Fibroblast of lung (primary cell): ENCODE measurements at regions not wholly inside any gene's neighbourhood (a gene's known extent, or its start where the extent isn't known, plus 50 kb on each side); places are given as distances from the start of the nearest gene placed in this dataset.

Experiments used
- DNase-seq, 2 donors: peaks; one replicate each; pipeline versions ENCODE4 v3.0.0 to v3.0.0-alpha.2; 2010; ENCODE audit warnings: low read depth in 2 of 2
- H2AFZ ChIP-seq: 2 replicates; pipeline ENCODE4 v1.5.1; 2012; ENCODE audit warnings: low read length, control low read depth, inconsistent platforms
- H3K27ac ChIP-seq: 2 replicates; pipeline ENCODE4 v1.5.1; 2011; ENCODE audit warnings: low read length, control low read depth; ENCODE audit not compliant: insufficient read depth
- H3K27me3 ChIP-seq: 2 replicates; pipeline ENCODE4 v1.5.1; 2011; ENCODE audit warnings: mild to moderate bottlenecking, low read length; ENCODE audit not compliant: control insufficient read depth, insufficient read depth
- H3K36me3 ChIP-seq: 2 replicates; pipeline ENCODE4 v1.5.1; 2011; ENCODE audit warnings: low read length; ENCODE audit not compliant: control insufficient read depth, insufficient read depth
- H3K4me1 ChIP-seq: 2 replicates; pipeline ENCODE4 v1.5.1; 2011; ENCODE audit warnings: low read length; ENCODE audit not compliant: control insufficient read depth, insufficient read depth; ENCODE audit errors: extremely low read depth
- H3K4me2 ChIP-seq: 2 replicates; pipeline ENCODE4 v1.5.1; 2011; ENCODE audit warnings: low read length, control low read depth; ENCODE audit not compliant: insufficient read depth; ENCODE audit errors: extremely low read depth
- H3K4me3 ChIP-seq, 4 experiments: fragments of 200-600 bp in 1 of 4; sonication (generic) in 1 of 4; replicated peaks in 1 of 4; 2 replicates each; pipeline ENCODE4 v1.5.1; 2011 to 2016; ENCODE audit warnings: low read length in 4 of 4, low read depth in 3 of 4, mild to moderate bottlenecking in 3 of 4, control low read depth in 2 of 4, inconsistent platforms in 1 of 4, mixed read lengths in 1 of 4; ENCODE audit not compliant: insufficient read depth in 1 of 4; ENCODE audit errors: control extremely low read depth in 1 of 4
- H3K79me2 ChIP-seq: 2 replicates; pipeline ENCODE4 v1.5.1; 2012; ENCODE audit warnings: mild to moderate bottlenecking, low read length, inconsistent platforms; ENCODE audit not compliant: control insufficient read depth, insufficient read depth
- H3K9ac ChIP-seq: 2 replicates; pipeline ENCODE4 v1.5.1; 2011; ENCODE audit warnings: mild to moderate bottlenecking, low read length, control low read depth; ENCODE audit not compliant: insufficient read depth
- H3K9me3 ChIP-seq: 2 replicates; pipeline ENCODE4 v1.5.1; 2012; ENCODE audit warnings: low read depth, low read length; ENCODE audit not compliant: control insufficient read depth, insufficient read depth
- H4K20me1 ChIP-seq: 2 replicates; pipeline ENCODE4 v1.5.1; 2011; ENCODE audit warnings: low read length; ENCODE audit not compliant: control insufficient read depth, insufficient read depth; ENCODE audit errors: extremely low read depth
- EZH2 ChIP-seq: IDR thresholded peaks from 2 replicates; pipeline ENCODE4 v1.5.1; 2012; ENCODE audit warnings: low read length, control low read depth, mild to moderate bottlenecking; ENCODE audit errors: missing control alignments
- TF ChIP-seq, protein P1 (sequence below), 2 donors: IDR thresholded peaks in 1 of 2; conservative IDR thresholded peaks in 1 of 2; 1 replicate in 1 of 2; 2 replicates in 1 of 2; pipeline ENCODE4 v1.5.1; 2011 to 2012; ENCODE audit warnings: low read length in 2 of 2, control low read depth in 1 of 2, inconsistent platforms in 1 of 2, low read depth in 1 of 2, mild to moderate bottlenecking in 1 of 2

DNA sequence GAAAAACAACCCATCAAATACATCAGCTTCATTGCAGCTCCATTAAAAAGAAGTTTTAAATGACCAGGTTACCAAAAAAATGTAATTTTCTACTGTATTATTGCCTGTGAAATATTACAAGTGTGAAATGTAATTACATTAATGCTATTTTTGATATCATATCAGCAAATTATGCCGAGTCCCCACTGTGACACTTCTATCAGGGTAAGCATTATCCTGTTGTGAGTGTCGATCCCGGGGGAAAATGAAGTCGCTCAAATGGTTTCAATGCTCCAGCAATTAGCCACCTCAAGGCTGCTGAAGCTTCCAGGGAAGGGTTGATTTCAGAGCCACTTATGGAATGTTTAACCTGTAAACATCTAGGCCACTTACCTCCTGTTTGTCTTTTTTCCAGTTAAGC lies 70.4 kb downstream of the RCN1 start:
- no peaks in the 10 kb centered on the region for H3K79me2 ChIP-seq
- no peaks in the 10 kb centered on the region for H3K9me3 ChIP-seq
- no peaks in the 10 kb centered on the region for H4K20me1 ChIP-seq
- H3K27me3 ChIP-seq = peaks cover 4% of the 10 kb centered on the region
- H3K27ac ChIP-seq = no peak overlapping the region
- no peak overlapping the region for H3K9ac ChIP-seq
- no peak overlapping the region for H3K4me3 ChIP-seq
- H3K4me2 ChIP-seq = no peak overlapping the region
- H3K4me1 ChIP-seq = no peaks in the 10 kb centered on the region
- TF ChIP-seq, protein P1, sequence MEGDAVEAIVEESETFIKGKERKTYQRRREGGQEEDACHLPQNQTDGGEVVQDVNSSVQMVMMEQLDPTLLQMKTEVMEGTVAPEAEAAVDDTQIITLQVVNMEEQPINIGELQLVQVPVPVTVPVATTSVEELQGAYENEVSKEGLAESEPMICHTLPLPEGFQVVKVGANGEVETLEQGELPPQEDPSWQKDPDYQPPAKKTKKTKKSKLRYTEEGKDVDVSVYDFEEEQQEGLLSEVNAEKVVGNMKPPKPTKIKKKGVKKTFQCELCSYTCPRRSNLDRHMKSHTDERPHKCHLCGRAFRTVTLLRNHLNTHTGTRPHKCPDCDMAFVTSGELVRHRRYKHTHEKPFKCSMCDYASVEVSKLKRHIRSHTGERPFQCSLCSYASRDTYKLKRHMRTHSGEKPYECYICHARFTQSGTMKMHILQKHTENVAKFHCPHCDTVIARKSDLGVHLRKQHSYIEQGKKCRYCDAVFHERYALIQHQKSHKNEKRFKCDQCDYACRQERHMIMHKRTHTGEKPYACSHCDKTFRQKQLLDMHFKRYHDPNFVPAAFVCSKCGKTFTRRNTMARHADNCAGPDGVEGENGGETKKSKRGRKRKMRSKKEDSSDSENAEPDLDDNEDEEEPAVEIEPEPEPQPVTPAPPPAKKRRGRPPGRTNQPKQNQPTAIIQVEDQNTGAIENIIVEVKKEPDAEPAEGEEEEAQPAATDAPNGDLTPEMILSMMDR (conservative IDR thresholded peaks at IDR 0.05 in 1 of 2, IDR thresholded peaks at IDR 0.05 in 1 of 2; ENCODE audit: low read depth in 1 of 2, low read length in 2 of 2) = no peak
- no peak for TF ChIP-seq EZH2
- H3K36me3 ChIP-seq = no peaks in the 10 kb centered on the region
- DNase-seq = no peak
- H2AFZ ChIP-seq = no peak overlapping the region

DNA sequence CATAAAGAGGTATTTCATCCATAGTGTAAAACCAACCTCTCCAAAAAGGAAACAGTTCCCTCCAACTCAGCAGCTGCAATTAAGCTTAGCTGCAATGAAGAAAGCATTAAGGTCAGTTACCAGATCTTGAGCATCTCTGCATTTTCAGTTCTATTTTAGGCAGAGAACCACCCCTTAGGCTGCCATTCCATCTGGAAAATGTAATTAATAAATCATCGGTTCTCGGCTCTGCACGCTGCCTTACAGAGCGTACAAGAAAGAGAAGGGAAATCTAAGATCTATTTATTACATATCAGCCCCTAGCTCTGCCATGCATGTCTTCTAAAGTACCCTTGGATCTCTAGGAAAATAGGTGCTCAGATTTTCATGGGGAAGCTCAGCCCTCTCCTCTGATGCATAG lies 71.5 kb downstream of the RCN1 start:
- TF ChIP-seq, protein P1 (conservative IDR thresholded peaks at IDR 0.05 in 1 of 2, IDR thresholded peaks at IDR 0.05 in 1 of 2; ENCODE audit: low read depth in 1 of 2, low read length in 2 of 2) = no peak
- TF ChIP-seq EZH2 = no peak
- DNase-seq = no peak
- Histone ChIP-seq H3K9ac (no peak overlapping the region), H3K9me3 (no peaks in the 10 kb centered on the region), H3K79me2 (no peaks in the 10 kb centered on the region), H2AFZ (no peak overlapping the region), H3K27ac (no peak overlapping the region), H3K27me3 (peaks cover 4% of the 10 kb centered on the region), H4K20me1 (no peaks in the 10 kb centered on the region), H3K4me1 (no peaks in the 10 kb centered on the region), H3K4me2 (no peak overlapping the region), H3K36me3 (no peaks in the 10 kb centered on the region), H3K4me3 (no peak overlapping the region)

DNA sequence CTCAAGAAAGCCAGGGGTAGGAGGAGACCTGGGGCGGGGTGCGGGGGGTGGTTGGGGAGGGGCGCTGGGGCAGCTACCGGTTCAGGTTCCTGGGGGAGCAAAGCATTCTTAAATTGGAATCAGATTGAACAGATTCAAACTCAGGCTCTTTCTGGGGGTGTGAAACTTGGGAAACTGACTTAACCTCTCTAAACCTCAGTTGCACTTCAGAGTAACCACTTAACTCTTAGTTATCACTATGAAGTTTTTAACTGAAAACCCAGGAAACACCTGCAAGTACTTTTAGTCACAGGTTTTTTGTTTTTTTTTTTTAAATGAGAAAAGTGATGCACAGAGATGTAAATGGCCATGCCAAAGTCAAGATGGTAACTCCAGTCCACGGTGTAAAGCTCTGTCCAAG lies 72.0 kb downstream of the RCN1 start:
- DNase-seq = no peak
- no peak overlapping the region for H3K4me3 ChIP-seq
- H2AFZ ChIP-seq = no peak overlapping the region
- H3K79me2 ChIP-seq = no peaks in the 10 kb centered on the region
- no peak overlapping the region for H3K4me2 ChIP-seq
- no peak overlapping the region for H3K27ac ChIP-seq
- TF ChIP-seq, protein P1 (conservative IDR thresholded peaks at IDR 0.05 in 1 of 2, IDR thresholded peaks at IDR 0.05 in 1 of 2; ENCODE audit: low read depth in 1 of 2, low read length in 2 of 2) = no peak
- TF ChIP-seq EZH2 = no peak
- no peak overlapping the region for H3K9ac ChIP-seq
- peaks cover 4% of the 10 kb centered on the region for H3K27me3 ChIP-seq
- no peaks in the 10 kb centered on the region for H3K9me3 ChIP-seq
- no peaks in the 10 kb centered on the region for H4K20me1 ChIP-seq
- H3K4me1 ChIP-seq = no peaks in the 10 kb centered on the region
- no peaks in the 10 kb centered on the region for H3K36me3 ChIP-seq
